ENCODE measurements at regions not wholly inside any gene's neighbourhood (a gene's known extent, or its start where the extent isn't known, plus 50 kb on each side); places are given as distances from the start of the nearest gene placed in this dataset.

DNA sequence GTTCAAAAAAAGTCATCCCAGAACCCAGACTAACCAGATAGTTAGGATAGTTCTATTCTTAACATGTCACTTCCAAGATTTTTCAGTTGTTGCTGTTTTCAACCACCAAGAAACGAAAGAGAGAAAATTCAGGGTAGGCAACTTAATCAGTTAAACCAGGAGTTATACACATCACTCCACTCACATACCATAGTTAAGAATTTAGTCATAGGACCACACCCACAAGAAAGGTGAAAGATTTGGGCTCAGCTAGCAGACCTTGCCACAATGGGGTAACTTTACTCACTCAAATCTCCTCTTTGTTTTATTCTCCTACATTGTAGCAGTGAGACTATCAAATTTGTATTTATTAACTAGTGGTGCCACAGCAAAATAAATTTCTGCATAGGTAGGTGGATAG is 473.6 kb downstream of the NUP35 start:
- Histone ChIP-seq H4K20me1 (ENCODE audit: control insufficient read depth, extremely low read depth, insufficient read depth, low read length) (no peaks in the 10 kb centered on the region), H3K27me3 (ENCODE audit: control insufficient read depth, extremely low read depth, insufficient read depth, low read length) (no peaks in the 10 kb centered on the region), H2AFZ (ENCODE audit: control insufficient read depth, low read length) (peak overlapping the region; percentile 48), H3K27ac (ENCODE audit: control insufficient read depth, insufficient read depth, low read length) (peak overlapping the region; percentile 10), H3K9me1 (ENCODE audit: control insufficient read depth, extremely low read depth, insufficient read depth, low read length) (no peaks in the 10 kb centered on the region), H3K79me2 (ENCODE audit: control insufficient read depth, insufficient read depth, low read length) (no peaks in the 10 kb centered on the region), H3K4me3 (ENCODE audit: control insufficient read depth in 2 of 3, extremely low read depth in 1 of 3, insufficient read depth in 2 of 3, low read depth in 1 of 3, low read length in 3 of 3) (no peak overlapping the region), H3K4me1 (ENCODE audit: control insufficient read depth, extremely low read depth, insufficient read depth, low read length) (peaks cover 12% of the 10 kb centered on the region), H3K9ac (ENCODE audit: control insufficient read depth, extremely low read depth, insufficient read depth, low read length) (no peak overlapping the region), H3K9me3 (ENCODE audit: control insufficient read depth, low read depth, low read length) (no peaks in the 10 kb centered on the region), H3K4me2 (ENCODE audit: control insufficient read depth, extremely low read depth, insufficient read depth, low read depth, low read length) (peak overlapping the region; percentile 66), H3K36me3 (ENCODE audit: control insufficient read depth in 2 of 2, extremely low read depth in 1 of 2, insufficient read depth in 2 of 2, low read length in 2 of 2) (no peaks in the 10 kb centered on the region)
- dilution Hi-C loops (cut with MboI; ENCODE audit: extremely low pct_ligation_motif_present, low sequenced_read_pairs) = no loop called here
- no peak for DNase-seq (ENCODE audit: low read depth, low spot score)
- peak; percentile 75 for FAIRE-seq
- TF ChIP-seq, protein P1, sequence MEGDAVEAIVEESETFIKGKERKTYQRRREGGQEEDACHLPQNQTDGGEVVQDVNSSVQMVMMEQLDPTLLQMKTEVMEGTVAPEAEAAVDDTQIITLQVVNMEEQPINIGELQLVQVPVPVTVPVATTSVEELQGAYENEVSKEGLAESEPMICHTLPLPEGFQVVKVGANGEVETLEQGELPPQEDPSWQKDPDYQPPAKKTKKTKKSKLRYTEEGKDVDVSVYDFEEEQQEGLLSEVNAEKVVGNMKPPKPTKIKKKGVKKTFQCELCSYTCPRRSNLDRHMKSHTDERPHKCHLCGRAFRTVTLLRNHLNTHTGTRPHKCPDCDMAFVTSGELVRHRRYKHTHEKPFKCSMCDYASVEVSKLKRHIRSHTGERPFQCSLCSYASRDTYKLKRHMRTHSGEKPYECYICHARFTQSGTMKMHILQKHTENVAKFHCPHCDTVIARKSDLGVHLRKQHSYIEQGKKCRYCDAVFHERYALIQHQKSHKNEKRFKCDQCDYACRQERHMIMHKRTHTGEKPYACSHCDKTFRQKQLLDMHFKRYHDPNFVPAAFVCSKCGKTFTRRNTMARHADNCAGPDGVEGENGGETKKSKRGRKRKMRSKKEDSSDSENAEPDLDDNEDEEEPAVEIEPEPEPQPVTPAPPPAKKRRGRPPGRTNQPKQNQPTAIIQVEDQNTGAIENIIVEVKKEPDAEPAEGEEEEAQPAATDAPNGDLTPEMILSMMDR (optimal IDR thresholded peaks at IDR 0.05 in 1 of 3, IDR thresholded peaks at IDR 0.05 in 1 of 3, conservative IDR thresholded peaks at IDR 0.05 in 1 of 3; ENCODE audit: extremely low read depth in 1 of 3, insufficient read depth in 2 of 3, low read length in 3 of 3) = no peak
- no peak for TF ChIP-seq EZH2 (IDR thresholded peaks at IDR 0.05; ENCODE audit: low read length)

DNA sequence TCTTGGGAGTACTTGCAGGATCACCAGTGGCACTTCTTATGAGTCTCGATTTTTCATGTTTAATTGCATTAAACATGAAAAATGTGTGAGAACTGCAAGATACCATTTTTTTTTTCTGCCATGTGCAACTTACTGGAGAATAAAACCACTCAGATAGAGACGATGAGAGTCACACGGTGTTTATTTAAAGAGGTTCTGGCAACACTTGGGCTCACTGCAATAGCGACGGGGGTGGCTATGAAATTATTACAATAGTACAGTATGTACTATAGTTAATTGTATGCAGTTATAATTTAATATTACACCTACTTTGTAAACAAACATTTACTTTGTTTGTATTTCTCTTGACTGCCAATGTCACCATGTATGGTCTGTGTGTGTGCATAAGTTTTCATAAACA is 479.8 kb downstream of the NUP35 start:
- dilution Hi-C loops (cut with MboI; ENCODE audit: extremely low pct_ligation_motif_present, low sequenced_read_pairs) = no loop called here
- H3K36me3 ChIP-seq (ENCODE audit: control insufficient read depth in 2 of 2, extremely low read depth in 1 of 2, insufficient read depth in 2 of 2, low read length in 2 of 2) = no peaks in the 10 kb centered on the region
- H3K4me1 ChIP-seq (ENCODE audit: control insufficient read depth, extremely low read depth, insufficient read depth, low read length) = no peaks in the 10 kb centered on the region
- no peaks in the 10 kb centered on the region for H3K27me3 ChIP-seq (ENCODE audit: control insufficient read depth, extremely low read depth, insufficient read depth, low read length)
- no peak overlapping the region for H2AFZ ChIP-seq (ENCODE audit: control insufficient read depth, low read length)
- no peaks in the 10 kb centered on the region for H4K20me1 ChIP-seq (ENCODE audit: control insufficient read depth, extremely low read depth, insufficient read depth, low read length)
- H3K9me1 ChIP-seq (ENCODE audit: control insufficient read depth, extremely low read depth, insufficient read depth, low read length) = no peaks in the 10 kb centered on the region
- no peak for DNase-seq (ENCODE audit: low read depth, low spot score)
- H3K27ac ChIP-seq (ENCODE audit: control insufficient read depth, insufficient read depth, low read length) = no peak overlapping the region
- H3K4me3 ChIP-seq (ENCODE audit: control insufficient read depth in 2 of 3, extremely low read depth in 1 of 3, insufficient read depth in 2 of 3, low read depth in 1 of 3, low read length in 3 of 3) = no peak overlapping the region
- H3K79me2 ChIP-seq (ENCODE audit: control insufficient read depth, insufficient read depth, low read length) = no peaks in the 10 kb centered on the region
- H3K9me3 ChIP-seq (ENCODE audit: control insufficient read depth, low read depth, low read length) = no peaks in the 10 kb centered on the region
- TF ChIP-seq, protein P1 (optimal IDR thresholded peaks at IDR 0.05 in 1 of 3, IDR thresholded peaks at IDR 0.05 in 1 of 3, conservative IDR thresholded peaks at IDR 0.05 in 1 of 3; ENCODE audit: extremely low read depth in 1 of 3, insufficient read depth in 2 of 3, low read length in 3 of 3) = no peak
- TF ChIP-seq EZH2 (IDR thresholded peaks at IDR 0.05; ENCODE audit: low read length) = no peak
- no peak overlapping the region for H3K4me2 ChIP-seq (ENCODE audit: control insufficient read depth, extremely low read depth, insufficient read depth, low read depth, low read length)
- no peak overlapping the region for H3K9ac ChIP-seq (ENCODE audit: control insufficient read depth, extremely low read depth, insufficient read depth, low read length)
- FAIRE-seq = no peak

Measured in keratinocyte (primary cell).